Calu3 (cell line): ENCODE measurements at regions not wholly inside any gene's neighbourhood (a gene's known extent, or its start where the extent isn't known, plus 50 kb on each side); places are given as distances from the start of the nearest gene placed in this dataset.
A peak's percentile ranks its signal among the peaks of the same experiment; 100 is the strongest.

Experiments used
- BruUV-seq: library from RNA; stranded (reverse); fragments of 400-500 nt; replicated peaks from 2 replicates; lab custom pipeline; 2021; lab: Mats Ljungman, UMichigan
- CTCF ChIA-PET: fragments of 300-600 bp; sonication (Branson Sonifier 250); formaldehyde crosslinking; loops from one replicate; lab custom pipeline; 2022; ENCODE audit warnings: antibody characterized with exemption; lab: Charles Lee
- DNase-seq: peaks from one replicate; pipeline ENCODE4 v3.0.0; 2022
- H3K27ac Mint-ChIP-seq: one replicate; pipeline ENCODE4 v1.8.0; 2022; ENCODE audit warnings: mixed read lengths; ENCODE audit not compliant: unreplicated experiment
- H3K27me3 Mint-ChIP-seq: one replicate; pipeline ENCODE4 v1.8.0; 2022; ENCODE audit warnings: mixed read lengths; ENCODE audit not compliant: unreplicated experiment
- H3K36me3 Mint-ChIP-seq: one replicate; pipeline ENCODE4 v1.8.0; 2022; ENCODE audit warnings: mild to moderate bottlenecking, moderate library complexity, mixed read lengths; ENCODE audit not compliant: insufficient read depth, unreplicated experiment
- H3K4me1 Mint-ChIP-seq: one replicate; pipeline ENCODE4 v1.8.0; 2022; ENCODE audit warnings: mild to moderate bottlenecking, low read depth, mixed read lengths; ENCODE audit not compliant: unreplicated experiment
- H3K4me3 Mint-ChIP-seq: one replicate; pipeline ENCODE4 v1.8.0; 2022; ENCODE audit warnings: mild to moderate bottlenecking, low read depth, moderate library complexity, mixed read lengths; ENCODE audit not compliant: unreplicated experiment
- H3K9me3 Mint-ChIP-seq: one replicate; pipeline ENCODE4 v1.8.0; 2022; ENCODE audit warnings: low read depth, mixed read lengths; ENCODE audit not compliant: unreplicated experiment
- CTCF ChIP-seq: fragments of 200-600 bp; IDR thresholded peaks from one replicate; pipeline ENCODE4 v1.8.0; 2022; ENCODE audit warnings: antibody characterized with exemption; ENCODE audit not compliant: unreplicated experiment
- intact Hi-C: fragments of 100-400 bp; cut with micrococcal nuclease; formaldehyde crosslinking; loops from one replicate; pipeline ENCODE4 v1.10.0; 2022; ENCODE audit not compliant: unreplicated experiment

- Mint-ChIP-seq H3K9me3 (no peaks in the 10 kb centered on the region), H3K36me3 (peaks cover 16% of the 10 kb centered on the region), H3K27me3 (no peaks in the 10 kb centered on the region), H3K4me3 (no peak overlapping the region), H3K27ac (peak overlapping the region; percentile 68), H3K4me1 (peaks cover 28% of the 10 kb centered on the region)
- intact Hi-C loops = no loop called here
- TF ChIP-seq CTCF = no peak
- BruUV-seq = no TSS peak
- DNase-seq = no peak
- CTCF ChIA-PET = interaction anchor here (0.7 to 2.2 kb wide), 2 partner anchors 11 to 37 kb away, joined by 4 to 9 read pairs; no protein-coding TSS in a partner anchor
These were observed 138.8 kb downstream of the SMAD6 start for GRCh38 chr15:66840615-66841390.

- H3K4me1 Mint-ChIP-seq = peaks cover 28% of the 10 kb centered on the region
- H3K4me3 Mint-ChIP-seq = peak overlapping the region; percentile 72
- intact Hi-C loops = no loop called here
- TF ChIP-seq CTCF = no peak
- peaks cover 16% of the 10 kb centered on the region for H3K36me3 Mint-ChIP-seq
- CTCF ChIA-PET = interaction anchor here (1.9 kb wide), 1 partner anchor 9 kb away, joined by 9 read pairs; no protein-coding TSS in a partner anchor
- no TSS peak for BruUV-seq
- H3K9me3 Mint-ChIP-seq = no peaks in the 10 kb centered on the region
- peak; percentile 89 for DNase-seq
- no peaks in the 10 kb centered on the region for H3K27me3 Mint-ChIP-seq
- peak overlapping the region; percentile 68 for H3K27ac Mint-ChIP-seq
These were observed 140.1 kb downstream of the SMAD6 start for GRCh38 chr15:66841953-66842681.

GRCh38 chr15:66842710-66843441, 140.8 kb downstream of the SMAD6 start:
- Mint-ChIP-seq H3K27me3 (no peaks in the 10 kb centered on the region), H3K4me3 (peak overlapping the region; percentile 72), H3K4me1 (peaks cover 28% of the 10 kb centered on the region), H3K9me3 (no peaks in the 10 kb centered on the region), H3K27ac (peak overlapping the region; percentile 40), H3K36me3 (peaks cover 16% of the 10 kb centered on the region)
- intact Hi-C loops = no loop called here
- BruUV-seq = no TSS peak
- TF ChIP-seq CTCF = no peak
- DNase-seq = peak; percentile 55
- CTCF ChIA-PET = interaction anchor here (1.9 kb wide), 1 partner anchor 9 kb away, joined by 9 read pairs; no protein-coding TSS in a partner anchor

- CTCF ChIA-PET = interaction anchor here (1.9 kb wide), 1 partner anchor 8 kb away, joined by 9 read pairs; no protein-coding TSS in a partner anchor
- no peaks in the 10 kb centered on the region for H3K27me3 Mint-ChIP-seq
- H3K36me3 Mint-ChIP-seq = peaks cover 16% of the 10 kb centered on the region
- no peak for TF ChIP-seq CTCF
- no peak for DNase-seq
- no peaks in the 10 kb centered on the region for H3K9me3 Mint-ChIP-seq
- H3K27ac Mint-ChIP-seq = peak overlapping the region; percentile 40
- BruUV-seq = no TSS peak
- intact Hi-C loops = no loop called here
- H3K4me3 Mint-ChIP-seq = no peak overlapping the region
- peaks cover 28% of the 10 kb centered on the region for H3K4me1 Mint-ChIP-seq
These were observed 141.5 kb downstream of the SMAD6 start for GRCh38 chr15:66843581-66843980.
